DND-41 (cell line): ENCODE measurements at regions not wholly inside any gene's neighbourhood (a gene's known extent, or its start where the extent isn't known, plus 50 kb on each side); places are given as distances from the start of the nearest gene placed in this dataset.

Experiments
- ATAC-seq: fragments of 200-7000 bp; cut with Tn5 transposase; 3 replicates; pipeline ENCODE4 v1.9.1; 2021; ENCODE audit warnings: low read depth; ENCODE audit not compliant: insufficient read depth
- DNase-seq: peaks from one replicate; pipeline ENCODE4 v3.0.0-alpha.2; 2020
- H2AFZ ChIP-seq: 2 replicates; pipeline ENCODE4 v1.6.0; 2012; ENCODE audit warnings: low read depth, low read length
- H3K27ac ChIP-seq: 2 replicates; pipeline ENCODE4 v1.5.1; 2012; ENCODE audit warnings: low read length, inconsistent platforms
- H3K27me3 ChIP-seq: fragments of 200-600 bp; sonication (generic); 2 replicates; pipeline ENCODE4 v1.6.0; 2012; ENCODE audit warnings: low read length, mild to moderate bottlenecking, inconsistent platforms; ENCODE audit not compliant: insufficient read depth, poor library complexity
- H3K36me3 ChIP-seq: 2 replicates; pipeline ENCODE4 v1.5.1; 2012; ENCODE audit warnings: low read length, inconsistent platforms; ENCODE audit not compliant: insufficient read depth
- H3K4me1 ChIP-seq: 2 replicates; pipeline ENCODE4 v1.5.1; 2012; ENCODE audit warnings: mild to moderate bottlenecking, low read length; ENCODE audit not compliant: insufficient read depth
- H3K4me2 ChIP-seq: 2 replicates; pipeline ENCODE4 v1.6.0; 2012; ENCODE audit warnings: mild to moderate bottlenecking, moderate library complexity, low read length, inconsistent platforms; ENCODE audit not compliant: insufficient read depth
- H3K4me3 ChIP-seq, 2 experiments: fragments of 200-600 bp in 1 of 2; shearing (Covaris generic) in 1 of 2; 2 replicates each; pipeline ENCODE4 v1.5.1; 2012 to 2016; ENCODE audit warnings: inconsistent platforms in 2 of 2, low read length in 2 of 2, mild to moderate bottlenecking in 2 of 2, low read depth in 1 of 2, moderate library complexity in 1 of 2
- H3K79me2 ChIP-seq: 2 replicates; pipeline ENCODE4 v1.6.0; 2012; ENCODE audit warnings: low read length, inconsistent platforms; ENCODE audit not compliant: insufficient read depth
- H3K9ac ChIP-seq: 2 replicates; pipeline ENCODE4 v1.6.0; 2012; ENCODE audit warnings: low read depth, mild to moderate bottlenecking, inconsistent platforms, low read length, moderate library complexity
- H3K9me3 ChIP-seq: 2 replicates; pipeline ENCODE4 v1.5.1; 2012; ENCODE audit warnings: low read length, moderate library complexity, mild to moderate bottlenecking, inconsistent platforms; ENCODE audit not compliant: insufficient read depth, severe bottlenecking
- H4K20me1 ChIP-seq: 2 replicates; pipeline ENCODE4 v1.6.0; 2012; ENCODE audit warnings: low read length; ENCODE audit not compliant: insufficient read depth
- CTCF ChIP-seq: IDR thresholded peaks from 2 replicates; pipeline ENCODE4 v1.5.1; 2012; ENCODE audit warnings: borderline replicate concordance, low read length, moderate library complexity, mild to moderate bottlenecking; ENCODE audit not compliant: poor library complexity, severe bottlenecking; ENCODE audit errors: extremely low read depth
- EZH2 ChIP-seq: IDR thresholded peaks from 3 replicates; pipeline ENCODE4 v1.6.1; 2012; ENCODE audit warnings: borderline replicate concordance, low read depth, mild to moderate bottlenecking, moderate library complexity, low read length, inconsistent platforms; ENCODE audit not compliant: severe bottlenecking

- no peaks in the 10 kb centered on the region for H3K36me3 ChIP-seq
- no peaks in the 10 kb centered on the region for H3K9me3 ChIP-seq
- TF ChIP-seq CTCF (no peak), EZH2 (no peak)
- H4K20me1 ChIP-seq = no peaks in the 10 kb centered on the region
- no peak for DNase-seq
- ATAC-seq = no peak
- no peaks in the 10 kb centered on the region for H3K27me3 ChIP-seq
- no peak overlapping the region for H3K27ac ChIP-seq
- no peak overlapping the region for H2AFZ ChIP-seq
- no peak overlapping the region for H3K9ac ChIP-seq
- H3K4me3 ChIP-seq = no peak overlapping the region
- no peaks in the 10 kb centered on the region for H3K79me2 ChIP-seq
- no peak overlapping the region for H3K4me2 ChIP-seq
- H3K4me1 ChIP-seq = peaks cover 4% of the 10 kb centered on the region
Observed at GRCh38 chr2:156695020-156695419, 258.8 kb downstream of the GPD2 start.

GRCh38 chr2:156695595-156695994 lies 259.4 kb downstream of the GPD2 start:
- ATAC-seq = no peak
- Histone ChIP-seq H2AFZ (no peak overlapping the region), H3K27ac (no peak overlapping the region), H3K27me3 (no peaks in the 10 kb centered on the region), H3K9me3 (no peaks in the 10 kb centered on the region), H3K4me2 (no peak overlapping the region), H3K9ac (no peak overlapping the region), H3K36me3 (no peaks in the 10 kb centered on the region), H4K20me1 (no peaks in the 10 kb centered on the region), H3K4me3 (no peak overlapping the region), H3K4me1 (no peaks in the 10 kb centered on the region; the same call in 1 of the 2 replicates), H3K79me2 (no peaks in the 10 kb centered on the region)
- DNase-seq = no peak
- TF ChIP-seq CTCF = no peak
- TF ChIP-seq EZH2 = no peak

GRCh38 chr2:156697906-156698305 lies 261.7 kb downstream of the GPD2 start:
- no peak overlapping the region for H3K27ac ChIP-seq
- no peaks in the 10 kb centered on the region for H4K20me1 ChIP-seq
- H3K9me3 ChIP-seq = no peaks in the 10 kb centered on the region
- no peak overlapping the region for H3K9ac ChIP-seq
- DNase-seq (no peak), ATAC-seq (no peak)
- no peak overlapping the region for H2AFZ ChIP-seq
- TF ChIP-seq CTCF (no peak), EZH2 (no peak)
- H3K4me3 ChIP-seq = no peak overlapping the region
- peaks cover 12% of the 10 kb centered on the region; the same call in 1 of the 2 replicates for H3K4me1 ChIP-seq
- no peaks in the 10 kb centered on the region for H3K79me2 ChIP-seq
- no peaks in the 10 kb centered on the region for H3K27me3 ChIP-seq
- H3K4me2 ChIP-seq = no peak overlapping the region
- H3K36me3 ChIP-seq = no peaks in the 10 kb centered on the region

- Histone ChIP-seq H3K4me1 (peaks cover 21% of the 10 kb centered on the region), H4K20me1 (no peaks in the 10 kb centered on the region), H3K36me3 (no peaks in the 10 kb centered on the region), H3K27me3 (no peaks in the 10 kb centered on the region), H3K79me2 (no peaks in the 10 kb centered on the region), H3K9me3 (no peaks in the 10 kb centered on the region), H2AFZ (no peak overlapping the region), H3K27ac (no peak overlapping the region), H3K9ac (no peak overlapping the region), H3K4me3 (no peak overlapping the region), H3K4me2 (no peak overlapping the region)
- no peak for TF ChIP-seq CTCF
- TF ChIP-seq EZH2 = no peak
- DNase-seq (no peak), ATAC-seq (no peak)
Observed at GRCh38 chr2:156700681-156701080, 264.5 kb downstream of the GPD2 start.
